GM19023 (cell line): ENCODE measurements at regions not wholly inside any gene's neighbourhood (a gene's known extent, or its start where the extent isn't known, plus 50 kb on each side); places are given as distances from the start of the nearest gene placed in this dataset.
"Not testable (repeated sequence)": the region's sequence is repeated elsewhere in the genome, so short reads cannot be mapped to it uniquely, and the experiment has no call there.

Experiments used
- ATAC-seq: cut with Tn5 transposase; IDR thresholded peaks from one replicate; pipeline ENCODE4 v1.9.1; 2021; ENCODE audit warnings: mild to moderate bottlenecking, moderate library complexity; ENCODE audit not compliant: unreplicated experiment

GRCh38 chr6:149233056-149233715 is 84.3 kb upstream of the TAB2 start:
- ATAC-seq: no peak

- ATAC-seq: no peak
These were observed 83.2 kb upstream of the TAB2 start for GRCh38 chr6:149234051-149234962.

- ATAC-seq: peak; percentile 88
These were observed 82.4 kb upstream of the TAB2 start for GRCh38 chr6:149235130-149235561.

GRCh38 chr6:149236589-149236988 is 80.9 kb upstream of the TAB2 start:
- no peak for ATAC-seq

- ATAC-seq: no peak
These were observed 80.0 kb upstream of the TAB2 start for GRCh38 chr6:149237464-149237863.

GRCh38 chr6:149239573-149240209 is 77.8 kb upstream of the TAB2 start:
- no peak for ATAC-seq

GRCh38 chr6:149242883-149243282 is 74.6 kb upstream of the TAB2 start:
- no peak for ATAC-seq

- ATAC-seq: no peak
These were observed 73.4 kb upstream of the TAB2 start for GRCh38 chr6:149244105-149244504.

GRCh38 chr6:149246691-149247384 is 70.7 kb upstream of the TAB2 start:
- no peak for ATAC-seq

- ATAC-seq: no peak
These were observed 70.1 kb upstream of the TAB2 start for GRCh38 chr6:149247385-149247763.

GRCh38 chr6:149248263-149248662 is 69.2 kb upstream of the TAB2 start:
- ATAC-seq: not testable (repeated sequence)

GRCh38 chr6:149248693-149249369 is 68.7 kb upstream of the TAB2 start:
- ATAC-seq: no peak

- no peak for ATAC-seq
These were observed 67.8 kb upstream of the TAB2 start for GRCh38 chr6:149249370-149250357.

- ATAC-seq: no peak
These were observed 66.6 kb upstream of the TAB2 start for GRCh38 chr6:149250951-149251350.

- ATAC-seq: no peak
These were observed 64.9 kb upstream of the TAB2 start for GRCh38 chr6:149252622-149253021.

GRCh38 chr6:149254253-149254652 is 63.3 kb upstream of the TAB2 start:
- ATAC-seq: no peak

- no peak for ATAC-seq
These were observed 57.8 kb upstream of the TAB2 start for GRCh38 chr6:149259753-149260152.

GRCh38 chr6:149260214-149260874 is 57.2 kb upstream of the TAB2 start:
- ATAC-seq: no peak
